ENCODE measurements at regions not wholly inside any gene's neighbourhood (a gene's known extent, or its start where the extent isn't known, plus 50 kb on each side); places are given as distances from the start of the nearest gene placed in this dataset.

GRCh38 chr20:17833036-17833674 is 133.4 kb downstream of the BANF2 start:
- Histone ChIP-seq H3K4me2 (ENCODE audit: low read length) (no peak overlapping the region), H2AFZ (ENCODE audit: low read depth, low read length) (no peak overlapping the region), H3K36me3 (ENCODE audit: insufficient read depth, low read length) (no peaks in the 10 kb centered on the region)

GRCh38 chr20:17832236-17832915 is 132.6 kb downstream of the BANF2 start:
- no peak for TF ChIP-seq RAD21 (conservative IDR thresholded peaks at IDR 0.05)
- TF ChIP-seq SMC3 (conservative IDR thresholded peaks at IDR 0.05; ENCODE audit: poor library complexity): no peak
- TF ChIP-seq MXI1 (conservative IDR thresholded peaks at IDR 0.05; ENCODE audit: poor library complexity, severe bottlenecking): no peak
- no peak for TF ChIP-seq EZH2 (IDR thresholded peaks at IDR 0.05; ENCODE audit: borderline replicate concordance, insufficient read depth, low read length, poor library complexity, severe bottlenecking)
- no peak for TF ChIP-seq TAF1 (IDR thresholded peaks at IDR 0.05; ENCODE audit: low read depth)
- TF ChIP-seq, protein P1, sequence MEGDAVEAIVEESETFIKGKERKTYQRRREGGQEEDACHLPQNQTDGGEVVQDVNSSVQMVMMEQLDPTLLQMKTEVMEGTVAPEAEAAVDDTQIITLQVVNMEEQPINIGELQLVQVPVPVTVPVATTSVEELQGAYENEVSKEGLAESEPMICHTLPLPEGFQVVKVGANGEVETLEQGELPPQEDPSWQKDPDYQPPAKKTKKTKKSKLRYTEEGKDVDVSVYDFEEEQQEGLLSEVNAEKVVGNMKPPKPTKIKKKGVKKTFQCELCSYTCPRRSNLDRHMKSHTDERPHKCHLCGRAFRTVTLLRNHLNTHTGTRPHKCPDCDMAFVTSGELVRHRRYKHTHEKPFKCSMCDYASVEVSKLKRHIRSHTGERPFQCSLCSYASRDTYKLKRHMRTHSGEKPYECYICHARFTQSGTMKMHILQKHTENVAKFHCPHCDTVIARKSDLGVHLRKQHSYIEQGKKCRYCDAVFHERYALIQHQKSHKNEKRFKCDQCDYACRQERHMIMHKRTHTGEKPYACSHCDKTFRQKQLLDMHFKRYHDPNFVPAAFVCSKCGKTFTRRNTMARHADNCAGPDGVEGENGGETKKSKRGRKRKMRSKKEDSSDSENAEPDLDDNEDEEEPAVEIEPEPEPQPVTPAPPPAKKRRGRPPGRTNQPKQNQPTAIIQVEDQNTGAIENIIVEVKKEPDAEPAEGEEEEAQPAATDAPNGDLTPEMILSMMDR (IDR thresholded peaks at IDR 0.05; ENCODE audit: poor library complexity, severe bottlenecking): no peak
- no peak for TF ChIP-seq POLR2AphosphoS5 (IDR thresholded peaks at IDR 0.05)
- no peak for TF ChIP-seq EP300 (conservative IDR thresholded peaks at IDR 0.05; ENCODE audit: poor library complexity, severe bottlenecking)
- TF ChIP-seq, protein P2, sequence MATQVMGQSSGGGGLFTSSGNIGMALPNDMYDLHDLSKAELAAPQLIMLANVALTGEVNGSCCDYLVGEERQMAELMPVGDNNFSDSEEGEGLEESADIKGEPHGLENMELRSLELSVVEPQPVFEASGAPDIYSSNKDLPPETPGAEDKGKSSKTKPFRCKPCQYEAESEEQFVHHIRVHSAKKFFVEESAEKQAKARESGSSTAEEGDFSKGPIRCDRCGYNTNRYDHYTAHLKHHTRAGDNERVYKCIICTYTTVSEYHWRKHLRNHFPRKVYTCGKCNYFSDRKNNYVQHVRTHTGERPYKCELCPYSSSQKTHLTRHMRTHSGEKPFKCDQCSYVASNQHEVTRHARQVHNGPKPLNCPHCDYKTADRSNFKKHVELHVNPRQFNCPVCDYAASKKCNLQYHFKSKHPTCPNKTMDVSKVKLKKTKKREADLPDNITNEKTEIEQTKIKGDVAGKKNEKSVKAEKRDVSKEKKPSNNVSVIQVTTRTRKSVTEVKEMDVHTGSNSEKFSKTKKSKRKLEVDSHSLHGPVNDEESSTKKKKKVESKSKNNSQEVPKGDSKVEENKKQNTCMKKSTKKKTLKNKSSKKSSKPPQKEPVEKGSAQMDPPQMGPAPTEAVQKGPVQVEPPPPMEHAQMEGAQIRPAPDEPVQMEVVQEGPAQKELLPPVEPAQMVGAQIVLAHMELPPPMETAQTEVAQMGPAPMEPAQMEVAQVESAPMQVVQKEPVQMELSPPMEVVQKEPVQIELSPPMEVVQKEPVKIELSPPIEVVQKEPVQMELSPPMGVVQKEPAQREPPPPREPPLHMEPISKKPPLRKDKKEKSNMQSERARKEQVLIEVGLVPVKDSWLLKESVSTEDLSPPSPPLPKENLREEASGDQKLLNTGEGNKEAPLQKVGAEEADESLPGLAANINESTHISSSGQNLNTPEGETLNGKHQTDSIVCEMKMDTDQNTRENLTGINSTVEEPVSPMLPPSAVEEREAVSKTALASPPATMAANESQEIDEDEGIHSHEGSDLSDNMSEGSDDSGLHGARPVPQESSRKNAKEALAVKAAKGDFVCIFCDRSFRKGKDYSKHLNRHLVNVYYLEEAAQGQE (IDR thresholded peaks at IDR 0.05; ENCODE audit: borderline replicate concordance): no peak
- Histone ChIP-seq H3F3A (ENCODE audit: insufficient read depth, low read length, poor library complexity, severe bottlenecking) (no peaks in the 10 kb centered on the region), H2AFZ (ENCODE audit: low read depth, low read length) (no peak overlapping the region)

More at GRCh38 chr20:17833036-17833674, 133.4 kb downstream of the BANF2 start:
- TF ChIP-seq, protein P1 (IDR thresholded peaks at IDR 0.05; ENCODE audit: poor library complexity, severe bottlenecking): no peak
- TF ChIP-seq EZH2 (IDR thresholded peaks at IDR 0.05; ENCODE audit: borderline replicate concordance, insufficient read depth, low read length, poor library complexity, severe bottlenecking) (no peak), RAD21 (conservative IDR thresholded peaks at IDR 0.05) (no peak), POLR2AphosphoS5 (IDR thresholded peaks at IDR 0.05) (no peak), MXI1 (conservative IDR thresholded peaks at IDR 0.05; ENCODE audit: poor library complexity, severe bottlenecking) (no peak), EP300 (conservative IDR thresholded peaks at IDR 0.05; ENCODE audit: poor library complexity, severe bottlenecking) (no peak), TAF1 (IDR thresholded peaks at IDR 0.05; ENCODE audit: low read depth) (no peak), SMC3 (conservative IDR thresholded peaks at IDR 0.05; ENCODE audit: poor library complexity) (no peak)
- TF ChIP-seq, protein P2 (IDR thresholded peaks at IDR 0.05; ENCODE audit: borderline replicate concordance): no peak
- H3K9ac ChIP-seq (ENCODE audit: low read length): no peak overlapping the region
- no peak overlapping the region for H3K27ac ChIP-seq (ENCODE audit: low read length)
- H3F3A ChIP-seq (ENCODE audit: insufficient read depth, low read length, poor library complexity, severe bottlenecking): no peaks in the 10 kb centered on the region
- no peaks in the 10 kb centered on the region for H3K79me2 ChIP-seq (replicated peaks; ENCODE audit: insufficient read depth, low read length)
- H4K20me1 ChIP-seq (ENCODE audit: insufficient read depth): no peaks in the 10 kb centered on the region
- no peaks in the 10 kb centered on the region for H3K9me2 ChIP-seq (ENCODE audit: insufficient read depth, low read length)
- no peaks in the 10 kb centered on the region for H3K9me3 ChIP-seq (ENCODE audit: low read length)
- H3K4me3 ChIP-seq (ENCODE audit: low read length): no peak overlapping the region
- H3K27me3 ChIP-seq (ENCODE audit: insufficient read depth, low read depth, low read length): no peaks in the 10 kb centered on the region

More at GRCh38 chr20:17832236-17832915, 132.6 kb downstream of the BANF2 start:
- Histone ChIP-seq H3K79me2 (replicated peaks; ENCODE audit: insufficient read depth, low read length) (no peaks in the 10 kb centered on the region), H3K4me3 (ENCODE audit: low read length) (no peak overlapping the region), H3K9me3 (ENCODE audit: low read length) (no peaks in the 10 kb centered on the region), H3K36me3 (ENCODE audit: insufficient read depth, low read length) (no peaks in the 10 kb centered on the region), H3K9me2 (ENCODE audit: insufficient read depth, low read length) (no peaks in the 10 kb centered on the region), H3K27me3 (ENCODE audit: insufficient read depth, low read depth, low read length) (no peaks in the 10 kb centered on the region), H4K20me1 (ENCODE audit: insufficient read depth) (no peaks in the 10 kb centered on the region), H3K9ac (ENCODE audit: low read length) (no peak overlapping the region), H3K27ac (ENCODE audit: low read length) (no peak overlapping the region), H3K4me2 (ENCODE audit: low read length) (no peak overlapping the region)

Data from neural cell (in vitro differentiated cells).